Spleen (tissue), 11 donors: ENCODE measurements at regions not wholly inside any gene's neighbourhood (a gene's known extent, or its start where the extent isn't known, plus 50 kb on each side); places are given as distances from the start of the nearest gene placed in this dataset.

Experiments
- DNase-seq: peaks from one replicate; pipeline ENCODE4 v3.0.0-alpha.2; 2020
- H3K27ac ChIP-seq, 8 donors: fragments of 200-600 bp; sonication (generic) in 7 of 8; 1 replicate in 4 of 8; 2 replicates in 4 of 8; pipeline versions ENCODE4 v1.5.0 to v1.8.0; 2016 to 2021; ENCODE audit warnings: inconsistent platforms in 4 of 8, mild to moderate bottlenecking in 4 of 8, moderate library complexity in 1 of 8
- H3K27me3 ChIP-seq, 7 donors: fragments of 200-600 bp; sonication (generic) in 6 of 7; replicated peaks in 1 of 7; 1 replicate in 4 of 7; 2 replicates in 3 of 7; pipeline versions ENCODE4 v1.5.0 to v1.8.0; 2016 to 2021; ENCODE audit warnings: inconsistent platforms in 3 of 7, mild to moderate bottlenecking in 1 of 7
- H3K36me3 ChIP-seq, 6 donors: fragments of 200-600 bp; sonication (generic) in 5 of 6; 1 replicate in 4 of 6; 2 replicates in 2 of 6; pipeline versions ENCODE4 v1.5.0 to v1.8.0; 2016 to 2021; ENCODE audit warnings: inconsistent platforms in 2 of 6
- H3K4me1 ChIP-seq, 6 donors: fragments of 200-600 bp; sonication (generic) in 5 of 6; 1 replicate in 3 of 6; 2 replicates in 3 of 6; pipeline versions ENCODE4 v1.5.0 to v1.8.0; 2016 to 2021; ENCODE audit warnings: inconsistent platforms in 3 of 6
- H3K4me3 ChIP-seq, 8 donors: fragments of 200-600 bp; sonication (generic) in 7 of 8; 1 replicate in 4 of 8; 2 replicates in 4 of 8; pipeline versions ENCODE4 v1.5.0 to v1.8.0; 2016 to 2021; ENCODE audit warnings: inconsistent platforms in 4 of 8, mild to moderate bottlenecking in 4 of 8, moderate library complexity in 2 of 8
- H3K9me3 ChIP-seq, 8 donors: fragments of 200-600 bp; sonication (generic) in 7 of 8; 1 replicate in 4 of 8; 2 replicates in 4 of 8; pipeline versions ENCODE4 v1.5.0 to v1.8.0; 2016 to 2021; ENCODE audit warnings: inconsistent platforms in 4 of 8
- CTCF ChIP-seq, 11 experiments: fragments of 200-600 bp in 7 of 11; fragments of 450-650 bp in 4 of 11; sonication (generic) in 4 of 11; IDR thresholded peaks in 8 of 11; conservative IDR thresholded peaks in 3 of 11; 1 replicate in 7 of 11; 2 replicates in 4 of 11; pipeline versions ENCODE4 v1.4.0 to v1.8.0; 2016 to 2021; ENCODE audit warnings: antibody characterized with exemption in 11 of 11, inconsistent platforms in 4 of 11, mild to moderate bottlenecking in 1 of 11
- POLR2A ChIP-seq, 3 donors: fragments of 450-650 bp; IDR thresholded peaks; one replicate each; pipeline ENCODE4 v1.5.1; 2017; ENCODE audit warnings: antibody characterized with exemption in 3 of 3, mild to moderate bottlenecking in 1 of 3
- POLR2AphosphoS5 ChIP-seq, 3 donors: sonication (generic); formaldehyde crosslinking; IDR thresholded peaks; one replicate each; pipeline ENCODE4 v1.5.1; 2017; ENCODE audit warnings: antibody characterized with exemption in 3 of 3
- WGBS, 5 donors: extraction: QIAGEN DNeasy Blood & Tissue Kit in 3 of 5; methylation state at CpG; one replicate each; pipeline versions ENCODE4 v1.1.5 to v1.1.7; 2013 to 2018; 5-methylcytosine and 5-hydroxymethylcytosine counted together
- intact Hi-C: fragments of 100-400 bp; cut with DNase I; formaldehyde crosslinking; loops from one replicate; pipeline ENCODE4 v1.15.0; 2023; ENCODE audit warnings: low total_unique reads
- donor health status: healthy with polysubstance abuse.
- donor health status: DM: no; HTN: no; CAD: no; lungs with moderate emphysema.
- donor health status: DM: no; HTN: no; CAD: no.
- donor health status: Bipolar disorder and iron deficiency.
- donor health status: healthy.
- donor health status: DM: no; HTN: no; CAD: no.
- donor health status: DM: yes; HTN: yes; CAD: no.

GRCh38 chr6:88558981-88559380 lies 392.8 kb upstream of the CNR1 start:
- H3K4me3 ChIP-seq: no peak overlapping the region
- TF ChIP-seq POLR2A (IDR thresholded peaks at IDR 0.05): no peak
- no peak for TF ChIP-seq CTCF (IDR thresholded peaks at IDR 0.05 in 8 of 11, conservative IDR thresholded peaks at IDR 0.05 in 3 of 11)
- no peak for TF ChIP-seq POLR2AphosphoS5 (IDR thresholded peaks at IDR 0.05)
- 67 to 87% (median 76%) methylated on average over 5 of the region's 5 CpGs for WGBS, 5 donors
- H3K4me1 ChIP-seq: no peaks in the 10 kb centered on the region
- intact Hi-C loops: no loop called here
- H3K27ac ChIP-seq: no peak overlapping the region
- no peak for DNase-seq
- H3K36me3 ChIP-seq: no peaks in the 10 kb centered on the region
- H3K27me3 ChIP-seq: no peaks in the 10 kb centered on the region
- H3K9me3 ChIP-seq: no peaks in the 10 kb centered on the region

DNA sequence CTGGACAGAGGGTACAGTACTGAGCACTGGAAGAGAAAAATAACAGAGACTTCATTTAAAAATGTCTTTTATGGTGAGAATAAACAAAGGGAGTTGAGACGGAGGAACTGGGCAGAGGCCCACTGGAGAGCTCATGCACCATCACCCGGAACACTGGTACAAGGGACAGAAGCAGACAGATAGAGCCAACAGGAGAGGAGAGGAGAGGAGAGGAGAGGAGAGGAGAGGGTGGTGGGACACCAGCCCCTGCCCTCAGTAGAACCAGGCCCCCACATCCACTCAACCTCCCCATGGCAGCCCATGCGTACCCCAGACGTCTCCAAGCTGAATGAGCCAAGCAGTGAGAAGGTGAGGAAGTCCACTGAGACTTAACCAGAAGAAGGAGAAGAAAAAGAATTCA lies 390.5 kb upstream of the CNR1 start:
- no peak overlapping the region for H3K4me3 ChIP-seq
- H3K9me3 ChIP-seq: no peaks in the 10 kb centered on the region
- DNase-seq: no peak
- H3K27me3 ChIP-seq: no peaks in the 10 kb centered on the region
- WGBS, 5 donors: 25 to 79% (median 64%) methylated on average over 3 to 4 of the region's 4 CpGs
- no peak overlapping the region for H3K27ac ChIP-seq
- no peaks in the 10 kb centered on the region for H3K36me3 ChIP-seq
- intact Hi-C loops: no loop called here
- no peaks in the 10 kb centered on the region for H3K4me1 ChIP-seq
- no peak for TF ChIP-seq POLR2AphosphoS5 (IDR thresholded peaks at IDR 0.05)
- TF ChIP-seq POLR2A (IDR thresholded peaks at IDR 0.05): no peak
- no peak for TF ChIP-seq CTCF (IDR thresholded peaks at IDR 0.05 in 8 of 11, conservative IDR thresholded peaks at IDR 0.05 in 3 of 11)

- H3K27me3 ChIP-seq: no peaks in the 10 kb centered on the region
- H3K4me3 ChIP-seq: no peak overlapping the region
- H3K9me3 ChIP-seq: peaks cover 0 to 5% (median 0%) of the 10 kb centered on the region in 8 donors
- TF ChIP-seq CTCF (IDR thresholded peaks at IDR 0.05 in 8 of 11, conservative IDR thresholded peaks at IDR 0.05 in 3 of 11) (no peak), POLR2A (IDR thresholded peaks at IDR 0.05) (no peak), POLR2AphosphoS5 (IDR thresholded peaks at IDR 0.05) (no peak)
- H3K27ac ChIP-seq: no peak overlapping the region
- no peaks in the 10 kb centered on the region for H3K4me1 ChIP-seq
- 92 to 95% (median 94%) methylated on average over 5 of the region's 5 CpGs for WGBS, 5 donors
- H3K36me3 ChIP-seq: no peaks in the 10 kb centered on the region
- intact Hi-C loops: no loop called here
- no peak for DNase-seq
Observed at GRCh38 chr6:88548891-88549505, 382.9 kb upstream of the CNR1 start.

- intact Hi-C loops: no loop called here
- Histone ChIP-seq H3K4me1 (no peaks in the 10 kb centered on the region), H3K9me3 (peaks cover 0 to 5% (median 0%) of the 10 kb centered on the region in 8 donors), H3K27me3 (no peaks in the 10 kb centered on the region), H3K4me3 (no peak overlapping the region), H3K27ac (no peak overlapping the region), H3K36me3 (no peaks in the 10 kb centered on the region)
- TF ChIP-seq POLR2A (IDR thresholded peaks at IDR 0.05) (no peak), CTCF (IDR thresholded peaks at IDR 0.05 in 8 of 11, conservative IDR thresholded peaks at IDR 0.05 in 3 of 11) (no peak), POLR2AphosphoS5 (IDR thresholded peaks at IDR 0.05) (no peak)
- DNase-seq: no peak
- 87 to 92% (median 91%) methylated on average over 6 of the region's 6 CpGs for WGBS, 5 donors
Observed at GRCh38 chr6:88547768-88548167, 381.6 kb upstream of the CNR1 start.
